ENCODE measurements at regions not wholly inside any gene's neighbourhood (a gene's known extent, or its start where the extent isn't known, plus 50 kb on each side); places are given as distances from the start of the nearest gene placed in this dataset.

DNA sequence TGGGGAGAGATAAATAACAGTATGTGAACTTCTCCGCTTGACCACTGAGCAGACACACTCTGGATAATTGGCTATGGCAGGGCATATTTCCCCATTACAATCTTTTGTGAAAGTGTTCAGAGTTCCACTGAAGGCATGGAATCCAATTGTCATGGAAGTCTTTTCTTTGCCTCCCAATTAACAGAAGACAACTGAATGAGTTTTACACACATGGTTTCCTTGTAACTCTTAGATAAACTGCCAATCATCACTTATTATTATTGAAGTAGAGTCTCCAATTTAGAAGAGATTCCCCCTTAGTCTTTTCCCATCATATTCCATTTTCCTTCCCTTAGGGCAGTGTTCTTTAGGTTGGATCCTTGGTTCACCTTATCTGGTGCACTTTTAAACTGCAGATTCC is 308.3 kb downstream of the NR2F2 start:
- TF ChIP-seq POLR2AphosphoS5 (IDR thresholded peaks at IDR 0.05; ENCODE audit: low read depth, low read length) (no peak), FOXJ3 (CRISPR knock-in tag; IDR thresholded peaks at IDR 0.05; ENCODE audit: borderline replicate concordance) (no peak), NFIC (IDR thresholded peaks at IDR 0.05; ENCODE audit: low read length) (no peak), ZNF879 (CRISPR knock-in tag; IDR thresholded peaks at IDR 0.05) (no peak), POLR2A (IDR thresholded peaks at IDR 0.05; ENCODE audit: insufficient read depth in 1 of 2, low read depth in 2 of 2, low read length in 2 of 2) (no peak), ZNF510 (CRISPR knock-in tag; IDR thresholded peaks at IDR 0.05; ENCODE audit: low read depth) (no peak), ZNF24 (IDR thresholded peaks at IDR 0.05) (no peak), ZNF484 (CRISPR knock-in tag; IDR thresholded peaks at IDR 0.05; ENCODE audit: borderline replicate concordance, low read depth) (no peak), EP300 (IDR thresholded peaks at IDR 0.05; ENCODE audit: low read depth in 2 of 2, low read length in 2 of 2) (no peak), EP300 (CRISPR knock-in tag; IDR thresholded peaks at IDR 0.05; ENCODE audit: borderline replicate concordance) (no peak), SMAD9 (CRISPR knock-in tag; IDR thresholded peaks at IDR 0.05) (no peak), ZNF468 (CRISPR knock-in tag; IDR thresholded peaks at IDR 0.05) (no peak), RELA (CRISPR knock-in tag; IDR thresholded peaks at IDR 0.05) (no peak)
- TF ChIP-seq, protein P1, sequence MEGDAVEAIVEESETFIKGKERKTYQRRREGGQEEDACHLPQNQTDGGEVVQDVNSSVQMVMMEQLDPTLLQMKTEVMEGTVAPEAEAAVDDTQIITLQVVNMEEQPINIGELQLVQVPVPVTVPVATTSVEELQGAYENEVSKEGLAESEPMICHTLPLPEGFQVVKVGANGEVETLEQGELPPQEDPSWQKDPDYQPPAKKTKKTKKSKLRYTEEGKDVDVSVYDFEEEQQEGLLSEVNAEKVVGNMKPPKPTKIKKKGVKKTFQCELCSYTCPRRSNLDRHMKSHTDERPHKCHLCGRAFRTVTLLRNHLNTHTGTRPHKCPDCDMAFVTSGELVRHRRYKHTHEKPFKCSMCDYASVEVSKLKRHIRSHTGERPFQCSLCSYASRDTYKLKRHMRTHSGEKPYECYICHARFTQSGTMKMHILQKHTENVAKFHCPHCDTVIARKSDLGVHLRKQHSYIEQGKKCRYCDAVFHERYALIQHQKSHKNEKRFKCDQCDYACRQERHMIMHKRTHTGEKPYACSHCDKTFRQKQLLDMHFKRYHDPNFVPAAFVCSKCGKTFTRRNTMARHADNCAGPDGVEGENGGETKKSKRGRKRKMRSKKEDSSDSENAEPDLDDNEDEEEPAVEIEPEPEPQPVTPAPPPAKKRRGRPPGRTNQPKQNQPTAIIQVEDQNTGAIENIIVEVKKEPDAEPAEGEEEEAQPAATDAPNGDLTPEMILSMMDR (CRISPR knock-in tag; IDR thresholded peaks at IDR 0.05) = no peak
- TF ChIP-seq, protein P2, sequence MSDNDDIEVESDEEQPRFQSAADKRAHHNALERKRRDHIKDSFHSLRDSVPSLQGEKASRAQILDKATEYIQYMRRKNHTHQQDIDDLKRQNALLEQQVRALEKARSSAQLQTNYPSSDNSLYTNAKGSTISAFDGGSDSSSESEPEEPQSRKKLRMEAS (IDR thresholded peaks at IDR 0.05) = no peak

All from HepG2 (cell line).